ENCODE measurements at regions not wholly inside any gene's neighbourhood (a gene's known extent, or its start where the extent isn't known, plus 50 kb on each side); places are given as distances from the start of the nearest gene placed in this dataset.

DNA sequence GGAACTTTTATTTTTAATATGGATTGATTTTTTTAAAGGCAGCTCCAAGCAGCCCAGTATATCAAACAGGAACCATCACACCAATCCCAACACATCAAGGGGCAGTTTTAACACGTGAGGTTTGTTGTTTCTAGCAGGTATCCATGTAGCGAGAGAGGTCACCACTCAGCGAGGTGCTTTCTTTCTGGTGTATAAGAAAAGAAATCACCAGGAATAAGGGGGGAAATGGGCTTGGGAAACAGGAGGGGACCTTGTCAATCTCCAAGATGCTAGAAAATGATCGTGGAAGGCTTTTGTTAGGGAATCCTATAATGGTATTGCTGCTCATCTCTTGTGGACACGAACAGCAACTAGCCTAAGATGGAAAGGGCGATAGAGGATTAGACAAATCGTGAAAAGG lies 402.9 kb upstream of the ATP11B start:
- H3K79me2 ChIP-seq (ENCODE audit: control insufficient read depth, insufficient read depth, low read length), result no peaks in the 10 kb centered on the region
- no peak overlapping the region for H3K4me3 ChIP-seq (ENCODE audit: control extremely low read depth in 1 of 5, extremely low read depth in 1 of 5, insufficient read depth in 1 of 5, low read depth in 2 of 5, low read length in 4 of 5)
- Mint-ChIP-seq H3K4me1 (no peaks in the 10 kb centered on the region), H3K27me3 (no peaks in the 10 kb centered on the region), H3K27ac (no peak overlapping the region), H3K4me3 (no peak overlapping the region), H3K9me3 (ENCODE audit: insufficient read depth) (no peaks in the 10 kb centered on the region)
- ATAC-seq (ENCODE audit: low read depth) (no peak), DNase-seq (no peak)
- intact Hi-C loops (cut with micrococcal nuclease), result no loop called here
- TF ChIP-seq EZH2 (IDR thresholded peaks at IDR 0.05; ENCODE audit: borderline replicate concordance, insufficient read depth, low read depth, low read length, poor library complexity, severe bottlenecking), result no peak
- TF ChIP-seq, protein P1, sequence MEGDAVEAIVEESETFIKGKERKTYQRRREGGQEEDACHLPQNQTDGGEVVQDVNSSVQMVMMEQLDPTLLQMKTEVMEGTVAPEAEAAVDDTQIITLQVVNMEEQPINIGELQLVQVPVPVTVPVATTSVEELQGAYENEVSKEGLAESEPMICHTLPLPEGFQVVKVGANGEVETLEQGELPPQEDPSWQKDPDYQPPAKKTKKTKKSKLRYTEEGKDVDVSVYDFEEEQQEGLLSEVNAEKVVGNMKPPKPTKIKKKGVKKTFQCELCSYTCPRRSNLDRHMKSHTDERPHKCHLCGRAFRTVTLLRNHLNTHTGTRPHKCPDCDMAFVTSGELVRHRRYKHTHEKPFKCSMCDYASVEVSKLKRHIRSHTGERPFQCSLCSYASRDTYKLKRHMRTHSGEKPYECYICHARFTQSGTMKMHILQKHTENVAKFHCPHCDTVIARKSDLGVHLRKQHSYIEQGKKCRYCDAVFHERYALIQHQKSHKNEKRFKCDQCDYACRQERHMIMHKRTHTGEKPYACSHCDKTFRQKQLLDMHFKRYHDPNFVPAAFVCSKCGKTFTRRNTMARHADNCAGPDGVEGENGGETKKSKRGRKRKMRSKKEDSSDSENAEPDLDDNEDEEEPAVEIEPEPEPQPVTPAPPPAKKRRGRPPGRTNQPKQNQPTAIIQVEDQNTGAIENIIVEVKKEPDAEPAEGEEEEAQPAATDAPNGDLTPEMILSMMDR (IDR thresholded peaks at IDR 0.05), result no peak
- no peak overlapping the region for H2AFZ ChIP-seq (ENCODE audit: insufficient read depth, low read depth, low read length, poor library complexity, severe bottlenecking)
- no peaks in the 10 kb centered on the region for H3K36me3 ChIP-seq (replicated peaks in 1 of 2; ENCODE audit: control extremely low read depth in 1 of 2, control insufficient read depth in 1 of 2, extremely low read depth in 1 of 2, insufficient read depth in 2 of 2, low read length in 1 of 2)
- no peaks in the 10 kb centered on the region for H3K4me1 ChIP-seq (ENCODE audit: control insufficient read depth in 2 of 2, insufficient read depth in 2 of 2, low read length in 2 of 2)
- no peaks in the 10 kb centered on the region for H4K20me1 ChIP-seq (ENCODE audit: control insufficient read depth, insufficient read depth, low read length, poor library complexity, severe bottlenecking)
- ChIA-PET POLR2A (no interaction called here), CTCF (no interaction called here)
- H3K27me3 ChIP-seq (replicated peaks in 1 of 4; ENCODE audit: control extremely low read depth in 1 of 4, control insufficient read depth in 3 of 4, insufficient read depth in 4 of 4, low read length in 3 of 4), result no peaks in the 10 kb centered on the region
- no peak overlapping the region for H3K27ac ChIP-seq (ENCODE audit: low read length in 2 of 2)
- H3K9me3 ChIP-seq (ENCODE audit: control extremely low read depth in 1 of 3, control insufficient read depth in 2 of 3, insufficient read depth in 1 of 3, low read length in 2 of 3), result no peaks in the 10 kb centered on the region
- no peak overlapping the region for H3K9ac ChIP-seq (ENCODE audit: low read length)
- WGBS (ENCODE audit: insufficient coverage), result 78% methylated on average over 3 of the region's 7 CpGs
- H3K4me2 ChIP-seq (replicated peaks; ENCODE audit: low read depth, low read length, poor library complexity, severe bottlenecking), result no peak overlapping the region

DNA sequence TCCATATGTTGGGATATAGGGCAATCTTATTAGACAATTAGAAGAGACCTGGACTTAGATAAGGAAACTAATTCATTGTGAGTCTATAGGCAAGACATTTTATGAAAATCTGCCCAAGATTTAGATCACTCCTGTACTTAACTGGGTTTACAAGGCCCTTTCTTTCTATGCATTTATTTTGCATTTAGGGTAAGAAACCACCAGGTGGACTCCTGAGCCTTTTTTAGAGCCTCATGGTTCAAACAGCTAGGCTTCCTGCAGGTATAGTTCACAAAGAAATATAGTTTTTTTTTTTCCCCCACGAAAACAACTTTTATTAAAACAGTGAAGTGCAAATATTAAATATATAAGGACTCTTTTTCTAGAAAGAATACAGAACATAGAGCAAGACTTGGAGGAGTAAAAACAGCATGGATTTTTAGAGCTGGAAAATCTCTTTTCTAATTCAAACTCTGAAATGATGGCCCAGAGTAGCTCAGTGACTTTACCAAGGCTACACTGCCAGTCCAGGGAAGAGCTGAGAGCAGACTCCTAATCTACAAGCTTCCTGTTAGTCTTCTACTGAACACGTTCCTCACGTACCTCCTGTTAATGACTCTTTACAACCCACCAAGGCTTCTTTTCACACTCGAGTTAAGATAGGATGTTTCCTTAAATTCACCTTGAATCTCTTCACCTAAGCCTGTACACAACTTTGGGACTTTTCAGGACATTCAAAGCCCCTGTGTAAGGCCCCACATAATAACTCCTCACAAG lies 400.9 kb upstream of the ATP11B start:
- Histone ChIP-seq H3K27ac (ENCODE audit: low read length in 2 of 2) (no peak overlapping the region), H3K4me2 (replicated peaks; ENCODE audit: low read depth, low read length, poor library complexity, severe bottlenecking) (no peak overlapping the region), H3K79me2 (ENCODE audit: control insufficient read depth, insufficient read depth, low read length) (no peaks in the 10 kb centered on the region), H3K9me3 (ENCODE audit: control extremely low read depth in 1 of 3, control insufficient read depth in 2 of 3, insufficient read depth in 1 of 3, low read length in 2 of 3) (no peaks in the 10 kb centered on the region), H3K4me3 (ENCODE audit: control extremely low read depth in 1 of 5, extremely low read depth in 1 of 5, insufficient read depth in 1 of 5, low read depth in 2 of 5, low read length in 4 of 5) (no peak overlapping the region), H3K36me3 (replicated peaks in 1 of 2; ENCODE audit: control extremely low read depth in 1 of 2, control insufficient read depth in 1 of 2, extremely low read depth in 1 of 2, insufficient read depth in 2 of 2, low read length in 1 of 2) (no peaks in the 10 kb centered on the region), H3K4me1 (ENCODE audit: control insufficient read depth in 2 of 2, insufficient read depth in 2 of 2, low read length in 2 of 2) (no peaks in the 10 kb centered on the region), H2AFZ (ENCODE audit: insufficient read depth, low read depth, low read length, poor library complexity, severe bottlenecking) (no peak overlapping the region), H3K27me3 (replicated peaks in 1 of 4; ENCODE audit: control extremely low read depth in 1 of 4, control insufficient read depth in 3 of 4, insufficient read depth in 4 of 4, low read length in 3 of 4) (no peaks in the 10 kb centered on the region), H4K20me1 (ENCODE audit: control insufficient read depth, insufficient read depth, low read length, poor library complexity, severe bottlenecking) (no peaks in the 10 kb centered on the region), H3K9ac (ENCODE audit: low read length) (no peak overlapping the region)
- no peak for TF ChIP-seq EZH2 (IDR thresholded peaks at IDR 0.05; ENCODE audit: borderline replicate concordance, insufficient read depth, low read depth, low read length, poor library complexity, severe bottlenecking)
- TF ChIP-seq, protein P1 (IDR thresholded peaks at IDR 0.05), result no peak
- H3K4me3 Mint-ChIP-seq, result no peak overlapping the region
- ChIA-PET CTCF (no interaction called here), POLR2A (no interaction called here)
- ATAC-seq (ENCODE audit: low read depth) (no peak), DNase-seq (no peak)
- H3K27me3 Mint-ChIP-seq, result no peaks in the 10 kb centered on the region
- intact Hi-C loops (cut with micrococcal nuclease), result no loop called here
- no peaks in the 10 kb centered on the region for H3K9me3 Mint-ChIP-seq (ENCODE audit: insufficient read depth)
- no peak overlapping the region for H3K27ac Mint-ChIP-seq
- 80% methylated on average over 3 of the region's 4 CpGs for WGBS (ENCODE audit: insufficient coverage)
- no peaks in the 10 kb centered on the region for H3K4me1 Mint-ChIP-seq
